ENCODE measurements at regions not wholly inside any gene's neighbourhood (a gene's known extent, or its start where the extent isn't known, plus 50 kb on each side); places are given as distances from the start of the nearest gene placed in this dataset.

DNA sequence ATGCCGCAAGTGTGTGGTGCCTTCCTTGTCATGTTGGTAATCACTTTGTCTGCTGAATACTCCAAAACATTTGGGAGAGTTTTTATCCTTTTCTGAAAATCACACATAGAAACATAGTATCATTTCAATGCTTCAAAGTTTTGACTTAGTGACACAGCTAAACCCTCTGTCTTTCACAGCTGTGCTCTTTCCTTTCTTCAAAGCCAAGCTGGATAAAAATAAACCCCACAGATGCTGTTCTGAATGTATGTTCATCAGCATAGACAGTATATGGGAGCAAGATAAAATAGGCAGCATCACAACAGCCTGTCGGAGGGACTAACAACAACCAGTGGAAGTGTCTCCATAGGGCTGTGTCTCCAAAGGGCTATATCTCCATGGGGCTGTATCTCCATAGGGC is 331.3 kb upstream of the DCC start:
- Histone ChIP-seq H3K36me3 (no peaks in the 10 kb centered on the region), H3K4me1 (no peaks in the 10 kb centered on the region), H3K27ac (no peak overlapping the region), H3K27me3 (no peaks in the 10 kb centered on the region), H3K9me3 (no peaks in the 10 kb centered on the region), H3K4me3 (no peak overlapping the region)
- DNase-seq (ENCODE audit: extremely low spot score in 2 of 2): no peak
- TF ChIP-seq, protein P1, sequence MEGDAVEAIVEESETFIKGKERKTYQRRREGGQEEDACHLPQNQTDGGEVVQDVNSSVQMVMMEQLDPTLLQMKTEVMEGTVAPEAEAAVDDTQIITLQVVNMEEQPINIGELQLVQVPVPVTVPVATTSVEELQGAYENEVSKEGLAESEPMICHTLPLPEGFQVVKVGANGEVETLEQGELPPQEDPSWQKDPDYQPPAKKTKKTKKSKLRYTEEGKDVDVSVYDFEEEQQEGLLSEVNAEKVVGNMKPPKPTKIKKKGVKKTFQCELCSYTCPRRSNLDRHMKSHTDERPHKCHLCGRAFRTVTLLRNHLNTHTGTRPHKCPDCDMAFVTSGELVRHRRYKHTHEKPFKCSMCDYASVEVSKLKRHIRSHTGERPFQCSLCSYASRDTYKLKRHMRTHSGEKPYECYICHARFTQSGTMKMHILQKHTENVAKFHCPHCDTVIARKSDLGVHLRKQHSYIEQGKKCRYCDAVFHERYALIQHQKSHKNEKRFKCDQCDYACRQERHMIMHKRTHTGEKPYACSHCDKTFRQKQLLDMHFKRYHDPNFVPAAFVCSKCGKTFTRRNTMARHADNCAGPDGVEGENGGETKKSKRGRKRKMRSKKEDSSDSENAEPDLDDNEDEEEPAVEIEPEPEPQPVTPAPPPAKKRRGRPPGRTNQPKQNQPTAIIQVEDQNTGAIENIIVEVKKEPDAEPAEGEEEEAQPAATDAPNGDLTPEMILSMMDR (IDR thresholded peaks at IDR 0.05): no peak
- TF ChIP-seq POLR2AphosphoS5 (IDR thresholded peaks at IDR 0.05; ENCODE audit: insufficient read depth in 1 of 2, low read depth in 1 of 2) (no peak), POLR2A (IDR thresholded peaks at IDR 0.05) (no peak)
- intact Hi-C loops (cut with DNase I): no loop called here

DNA sequence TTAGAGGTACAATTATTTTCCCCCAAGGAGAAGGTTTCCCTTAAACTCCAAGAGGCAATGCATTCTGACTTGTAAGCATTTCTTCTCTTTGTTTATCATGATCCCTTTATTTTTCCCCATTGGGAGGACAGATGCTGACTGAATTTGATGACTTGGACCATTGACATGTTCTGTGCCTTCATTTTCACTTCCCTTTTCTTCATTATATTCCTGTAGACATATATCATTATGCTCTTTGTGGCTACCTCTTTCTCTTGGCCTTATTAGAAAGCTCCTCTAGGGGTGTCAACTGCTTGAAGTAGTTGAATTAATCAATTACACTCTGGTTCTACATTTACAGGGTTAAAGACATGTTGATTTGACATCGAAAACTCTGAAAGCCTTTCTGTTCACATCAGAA is 330.0 kb upstream of the DCC start:
- Histone ChIP-seq H3K27ac (no peak overlapping the region), H3K4me1 (no peaks in the 10 kb centered on the region), H3K27me3 (no peaks in the 10 kb centered on the region), H3K4me3 (no peak overlapping the region), H3K9me3 (no peaks in the 10 kb centered on the region), H3K36me3 (no peaks in the 10 kb centered on the region)
- intact Hi-C loops (cut with DNase I): no loop called here
- no peak for DNase-seq (ENCODE audit: extremely low spot score in 2 of 2)
- TF ChIP-seq POLR2A (IDR thresholded peaks at IDR 0.05): no peak
- no peak for TF ChIP-seq POLR2AphosphoS5 (IDR thresholded peaks at IDR 0.05; ENCODE audit: insufficient read depth in 1 of 2, low read depth in 1 of 2)
- TF ChIP-seq, protein P1 (IDR thresholded peaks at IDR 0.05): no peak

DNA sequence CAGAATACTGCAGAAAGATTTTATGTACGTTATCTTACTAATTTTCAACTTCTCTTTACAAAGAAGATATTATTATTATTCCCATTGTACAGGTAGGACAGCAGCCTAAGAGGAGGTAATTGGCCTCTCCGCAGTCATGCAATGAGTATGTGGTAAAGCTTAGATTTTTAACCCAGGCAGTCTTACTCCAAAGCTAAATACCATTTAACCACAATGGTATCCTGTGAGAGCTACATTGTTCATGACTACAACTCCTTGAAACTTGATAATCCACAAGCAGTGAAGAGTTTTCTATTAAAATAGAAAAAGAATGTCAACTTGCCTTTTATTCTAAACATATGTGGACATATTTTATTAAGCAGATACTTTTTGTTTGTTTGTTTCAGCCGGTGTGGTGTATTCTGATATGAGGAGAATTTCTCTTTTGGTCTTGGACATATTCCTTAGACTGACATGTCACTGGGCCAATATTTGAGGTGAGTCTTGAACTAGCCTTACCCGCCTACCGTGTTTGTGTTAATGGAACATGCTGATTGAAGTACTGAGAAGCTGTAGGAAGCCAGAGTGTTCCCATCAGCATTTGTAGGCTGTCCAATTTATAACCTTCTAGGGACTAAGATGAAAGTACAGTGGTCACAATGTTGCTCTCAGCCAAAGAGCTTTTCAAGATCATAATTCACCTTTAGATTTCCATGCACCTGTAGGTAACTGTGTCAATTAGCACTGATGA is 293.9 kb upstream of the DCC start:
- no peak overlapping the region for H3K4me3 ChIP-seq
- H3K4me1 ChIP-seq: no peaks in the 10 kb centered on the region
- no peak for DNase-seq (ENCODE audit: extremely low spot score in 2 of 2)
- intact Hi-C loops (cut with DNase I): no loop called here
- H3K9me3 ChIP-seq: no peaks in the 10 kb centered on the region
- H3K27ac ChIP-seq: no peak overlapping the region
- TF ChIP-seq POLR2AphosphoS5 (IDR thresholded peaks at IDR 0.05; ENCODE audit: insufficient read depth in 1 of 2, low read depth in 1 of 2) (no peak), POLR2A (IDR thresholded peaks at IDR 0.05) (no peak)
- TF ChIP-seq, protein P1 (IDR thresholded peaks at IDR 0.05): no peak
- H3K36me3 ChIP-seq: no peaks in the 10 kb centered on the region
- H3K27me3 ChIP-seq: no peaks in the 10 kb centered on the region

DNA sequence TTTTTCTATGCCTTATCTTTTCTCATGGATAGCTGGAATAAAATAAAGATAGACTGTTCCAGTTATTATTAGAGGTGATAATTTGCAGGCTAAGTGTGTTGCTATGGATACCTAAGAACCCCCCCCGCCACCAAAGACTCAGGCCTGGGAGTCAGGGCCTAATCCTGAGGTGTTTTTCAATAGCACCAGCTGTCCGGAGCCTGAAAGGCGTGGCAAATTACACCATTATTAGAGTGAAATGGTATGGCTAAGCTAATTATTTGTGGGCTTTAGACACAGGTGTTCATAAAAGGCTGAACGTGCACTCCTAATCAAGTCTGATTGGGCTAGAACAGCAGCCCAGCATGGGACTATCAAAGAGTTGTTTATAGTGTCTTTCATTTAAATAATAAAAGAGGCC is 293.2 kb upstream of the DCC start:
- Histone ChIP-seq H3K27ac (no peak overlapping the region), H3K27me3 (no peaks in the 10 kb centered on the region), H3K4me3 (no peak overlapping the region), H3K9me3 (no peaks in the 10 kb centered on the region), H3K36me3 (no peaks in the 10 kb centered on the region), H3K4me1 (no peaks in the 10 kb centered on the region)
- TF ChIP-seq, protein P1 (IDR thresholded peaks at IDR 0.05): no peak
- no peak for TF ChIP-seq POLR2AphosphoS5 (IDR thresholded peaks at IDR 0.05; ENCODE audit: insufficient read depth in 1 of 2, low read depth in 1 of 2)
- TF ChIP-seq POLR2A (IDR thresholded peaks at IDR 0.05): no peak
- intact Hi-C loops (cut with DNase I): no loop called here
- DNase-seq (ENCODE audit: extremely low spot score in 2 of 2): no peak

DNA sequence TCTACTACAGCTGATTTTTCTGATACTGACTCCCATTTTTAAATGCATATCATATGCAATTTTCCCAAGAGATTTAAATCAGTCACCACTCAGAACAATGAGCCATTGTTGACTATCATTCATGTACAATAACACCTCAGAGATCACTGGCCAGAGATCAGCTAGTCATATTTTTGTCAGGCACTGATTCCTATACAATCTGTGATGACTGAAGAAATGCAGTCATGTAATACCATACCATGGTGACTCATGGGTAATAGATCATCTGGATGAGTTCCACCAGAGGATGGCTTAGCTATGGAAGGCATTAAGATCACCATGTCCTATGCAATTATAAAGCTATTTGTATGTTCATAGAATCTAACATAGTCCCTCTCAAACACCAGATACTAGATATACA is 285.7 kb upstream of the DCC start:
- Histone ChIP-seq H3K4me1 (no peaks in the 10 kb centered on the region), H3K9me3 (no peaks in the 10 kb centered on the region)
- intact Hi-C loops (cut with DNase I): no loop called here

More for the DNA sequence above, 285.7 kb upstream of the DCC start:
- no peak for DNase-seq (ENCODE audit: extremely low spot score in 2 of 2)
- H3K27me3 ChIP-seq: no peaks in the 10 kb centered on the region
- no peaks in the 10 kb centered on the region for H3K36me3 ChIP-seq
- H3K27ac ChIP-seq: no peak overlapping the region
- TF ChIP-seq POLR2A (IDR thresholded peaks at IDR 0.05) (no peak), POLR2AphosphoS5 (IDR thresholded peaks at IDR 0.05; ENCODE audit: insufficient read depth in 1 of 2, low read depth in 1 of 2) (no peak)
- no peak overlapping the region for H3K4me3 ChIP-seq

Measured in vagina (tissue), 2 donors.